Activated CD8-positive, alpha-beta T cell treated with anti-CD3 and anti-CD28 coated beads for 36 hours (primary cell): ENCODE measurements at regions not wholly inside any gene's neighbourhood (a gene's known extent, or its start where the extent isn't known, plus 50 kb on each side); places are given as distances from the start of the nearest gene placed in this dataset.

Experiments
- ATAC-seq: fragments of 200-7000 bp; cut with Tn5 transposase; one replicate; pipeline ENCODE4 v1.10.0; 2021; ENCODE audit warnings: mild to moderate bottlenecking, moderate library complexity
- CTCF ChIA-PET: fragments of 350-600 bp; sonication (Branson Sonifier 250); formaldehyde crosslinking; loops from one replicate; lab custom pipeline; 2021; ENCODE audit warnings: antibody characterized with exemption; lab: Charles Lee
- POLR2A ChIA-PET: fragments of 350-600 bp; sonication (Branson Sonifier 250); formaldehyde crosslinking; loops from one replicate; lab custom pipeline; 2021; ENCODE audit warnings: antibody characterized with exemption; lab: Charles Lee
- DNase-seq: peaks from one replicate; pipeline ENCODE4 v3.0.0-alpha.2; 2020
- H3K27ac Mint-ChIP-seq: one replicate; pipeline ENCODE4 v1.8.0; 2021; ENCODE audit warnings: mild to moderate bottlenecking, mixed read lengths
- H3K27me3 Mint-ChIP-seq: one replicate; pipeline ENCODE4 v1.8.0; 2021; ENCODE audit warnings: mixed read lengths
- H3K36me3 Mint-ChIP-seq: one replicate; pipeline ENCODE4 v1.8.0; 2021; ENCODE audit warnings: low read depth, mixed read lengths
- H3K4me1 Mint-ChIP-seq: one replicate; pipeline ENCODE4 v1.8.0; 2021; ENCODE audit warnings: low read depth, mixed read lengths
- H3K4me3 Mint-ChIP-seq: one replicate; pipeline ENCODE4 v1.8.0; 2021; ENCODE audit warnings: mild to moderate bottlenecking, moderate library complexity, mixed read lengths
- H3K9me3 Mint-ChIP-seq: one replicate; pipeline ENCODE4 v1.8.0; 2021; ENCODE audit warnings: mixed read lengths
- CTCF ChIP-seq: fragments of 200-600 bp; IDR thresholded peaks from one replicate; pipeline ENCODE4 v1.8.0; 2022; ENCODE audit warnings: antibody characterized with exemption, mild to moderate bottlenecking
- intact Hi-C: fragments of 100-400 bp; cut with micrococcal nuclease; formaldehyde crosslinking; loops from one replicate; pipeline ENCODE4 v1.10.0; 2022

- intact Hi-C loops: no loop called here
- ChIA-PET CTCF (no interaction called here), POLR2A (no interaction called here)
- no peaks in the 10 kb centered on the region for H3K36me3 Mint-ChIP-seq
- H3K27me3 Mint-ChIP-seq: no peaks in the 10 kb centered on the region
- DNase-seq (no peak), ATAC-seq (no peak)
- H3K9me3 Mint-ChIP-seq: peaks cover 6% of the 10 kb centered on the region
- TF ChIP-seq CTCF: no peak
- H3K27ac Mint-ChIP-seq: no peak overlapping the region
- H3K4me3 Mint-ChIP-seq: no peak overlapping the region
- H3K4me1 Mint-ChIP-seq: no peaks in the 10 kb centered on the region
Observed at GRCh38 chr14:82510007-82510406, 976.4 kb upstream of the SEL1L start.

GRCh38 chr14:82511399-82511798 is 977.7 kb upstream of the SEL1L start:
- Mint-ChIP-seq H3K4me3 (no peak overlapping the region), H3K4me1 (no peaks in the 10 kb centered on the region), H3K27me3 (no peaks in the 10 kb centered on the region), H3K27ac (no peak overlapping the region), H3K36me3 (no peaks in the 10 kb centered on the region), H3K9me3 (peaks cover 6% of the 10 kb centered on the region)
- no peak for TF ChIP-seq CTCF
- DNase-seq (no peak), ATAC-seq (no peak)
- CTCF ChIA-PET: interaction anchor here (0.5 kb wide), 1 partner anchor 10 kb away, joined by 3 read pairs; no protein-coding TSS in a partner anchor
- intact Hi-C loops: no loop called here
- POLR2A ChIA-PET: no interaction called here

GRCh38 chr14:82520765-82521164 is 987.1 kb upstream of the SEL1L start:
- ATAC-seq (no peak), DNase-seq (no peak)
- no peak for TF ChIP-seq CTCF
- H3K4me1 Mint-ChIP-seq: no peaks in the 10 kb centered on the region
- H3K36me3 Mint-ChIP-seq: no peaks in the 10 kb centered on the region
- intact Hi-C loops: no loop called here
- H3K4me3 Mint-ChIP-seq: no peak overlapping the region
- ChIA-PET CTCF (no interaction called here), POLR2A (no interaction called here)
- H3K9me3 Mint-ChIP-seq: peaks cover 14% of the 10 kb centered on the region
- no peak overlapping the region for H3K27ac Mint-ChIP-seq
- no peaks in the 10 kb centered on the region for H3K27me3 Mint-ChIP-seq

- peaks cover 14% of the 10 kb centered on the region for H3K9me3 Mint-ChIP-seq
- no peaks in the 10 kb centered on the region for H3K27me3 Mint-ChIP-seq
- intact Hi-C loops: no loop called here
- H3K4me1 Mint-ChIP-seq: no peaks in the 10 kb centered on the region
- H3K27ac Mint-ChIP-seq: no peak overlapping the region
- CTCF ChIA-PET: no interaction called here
- POLR2A ChIA-PET: no interaction called here
- TF ChIP-seq CTCF: no peak
- ATAC-seq (no peak), DNase-seq (no peak)
- H3K36me3 Mint-ChIP-seq: no peaks in the 10 kb centered on the region
- no peak overlapping the region for H3K4me3 Mint-ChIP-seq
Observed at GRCh38 chr14:82521191-82521590, 987.5 kb upstream of the SEL1L start.

- H3K4me3 Mint-ChIP-seq: no peak overlapping the region
- CTCF ChIA-PET: no interaction called here
- DNase-seq: no peak
- H3K27me3 Mint-ChIP-seq: no peaks in the 10 kb centered on the region
- H3K4me1 Mint-ChIP-seq: no peaks in the 10 kb centered on the region
- intact Hi-C loops: no loop called here
- H3K9me3 Mint-ChIP-seq: peaks cover 15% of the 10 kb centered on the region
- no peak for ATAC-seq
- POLR2A ChIA-PET: no interaction called here
- TF ChIP-seq CTCF: no peak
- H3K27ac Mint-ChIP-seq: no peak overlapping the region
- H3K36me3 Mint-ChIP-seq: no peaks in the 10 kb centered on the region
Observed at GRCh38 chr14:82528016-82528415, 994.4 kb upstream of the SEL1L start.
